ENCODE measurements at regions not wholly inside any gene's neighbourhood (a gene's known extent, or its start where the extent isn't known, plus 50 kb on each side); places are given as distances from the start of the nearest gene placed in this dataset.
"Not testable (repeated sequence)": the region's sequence is repeated elsewhere in the genome, so short reads cannot be mapped to it uniquely, and the experiment has no call there.

GRCh38 chr1:149276496-149276895 lies 173.1 kb upstream of the NBPF9 start:
- H2AFZ ChIP-seq (ENCODE audit: low read length); H3K9ac ChIP-seq (ENCODE audit: insufficient read depth, low read length); H3K79me2 ChIP-seq (ENCODE audit: control insufficient read depth, insufficient read depth, low read length); H3K36me3 ChIP-seq (ENCODE audit: control insufficient read depth, insufficient read depth, low read length); H3K9me3 ChIP-seq (ENCODE audit: control insufficient read depth, insufficient read depth, low read depth, low read length); H3K27me3 ChIP-seq (ENCODE audit: control insufficient read depth, insufficient read depth, low read length); DNase-seq (ENCODE audit: low read depth in 2 of 2); H3K27ac ChIP-seq (ENCODE audit: insufficient read depth, low read length); H4K20me1 ChIP-seq (ENCODE audit: control insufficient read depth, extremely low read depth, insufficient read depth, low read length); H3K4me1 ChIP-seq (ENCODE audit: control insufficient read depth, extremely low read depth, insufficient read depth, low read length); H3K4me2 ChIP-seq (ENCODE audit: extremely low read depth, insufficient read depth, low read length); H3K4me3 ChIP-seq (replicated peaks in 1 of 4; ENCODE audit: control extremely low read depth in 1 of 4, insufficient read depth in 1 of 4, low read depth in 3 of 4, low read length in 4 of 4): not testable (repeated sequence)

GRCh38 chr1:149278156-149278555 lies 174.8 kb upstream of the NBPF9 start:
- not testable (repeated sequence) for H3K9me3 ChIP-seq (ENCODE audit: control insufficient read depth, insufficient read depth, low read depth, low read length); H3K36me3 ChIP-seq (ENCODE audit: control insufficient read depth, insufficient read depth, low read length); H3K27ac ChIP-seq (ENCODE audit: insufficient read depth, low read length); H3K9ac ChIP-seq (ENCODE audit: insufficient read depth, low read length); DNase-seq (ENCODE audit: low read depth in 2 of 2); H3K4me1 ChIP-seq (ENCODE audit: control insufficient read depth, extremely low read depth, insufficient read depth, low read length); H4K20me1 ChIP-seq (ENCODE audit: control insufficient read depth, extremely low read depth, insufficient read depth, low read length); H3K27me3 ChIP-seq (ENCODE audit: control insufficient read depth, insufficient read depth, low read length); H3K4me3 ChIP-seq (replicated peaks in 1 of 4; ENCODE audit: control extremely low read depth in 1 of 4, insufficient read depth in 1 of 4, low read depth in 3 of 4, low read length in 4 of 4); H3K79me2 ChIP-seq (ENCODE audit: control insufficient read depth, insufficient read depth, low read length); H3K4me2 ChIP-seq (ENCODE audit: extremely low read depth, insufficient read depth, low read length); H2AFZ ChIP-seq (ENCODE audit: low read length)

- H3K27me3 ChIP-seq (ENCODE audit: control insufficient read depth, insufficient read depth, low read length); H3K4me2 ChIP-seq (ENCODE audit: extremely low read depth, insufficient read depth, low read length); H3K36me3 ChIP-seq (ENCODE audit: control insufficient read depth, insufficient read depth, low read length); H3K4me3 ChIP-seq (replicated peaks in 1 of 4; ENCODE audit: control extremely low read depth in 1 of 4, insufficient read depth in 1 of 4, low read depth in 3 of 4, low read length in 4 of 4); H3K4me1 ChIP-seq (ENCODE audit: control insufficient read depth, extremely low read depth, insufficient read depth, low read length); H3K9me3 ChIP-seq (ENCODE audit: control insufficient read depth, insufficient read depth, low read depth, low read length); DNase-seq (ENCODE audit: low read depth in 2 of 2); H4K20me1 ChIP-seq (ENCODE audit: control insufficient read depth, extremely low read depth, insufficient read depth, low read length); H2AFZ ChIP-seq (ENCODE audit: low read length); H3K79me2 ChIP-seq (ENCODE audit: control insufficient read depth, insufficient read depth, low read length); H3K9ac ChIP-seq (ENCODE audit: insufficient read depth, low read length); H3K27ac ChIP-seq (ENCODE audit: insufficient read depth, low read length): not testable (repeated sequence)
These were observed 175.7 kb upstream of the NBPF9 start for GRCh38 chr1:149279015-149279414.

GRCh38 chr1:149279512-149279911 lies 176.2 kb upstream of the NBPF9 start:
- H3K9ac ChIP-seq (ENCODE audit: insufficient read depth, low read length), result not testable (repeated sequence)

GRCh38 chr1:149284773-149285172 lies 181.4 kb upstream of the NBPF9 start:
- H3K79me2 ChIP-seq (ENCODE audit: control insufficient read depth, insufficient read depth, low read length); H3K4me3 ChIP-seq (replicated peaks in 1 of 4; ENCODE audit: control extremely low read depth in 1 of 4, insufficient read depth in 1 of 4, low read depth in 3 of 4, low read length in 4 of 4); H3K27ac ChIP-seq (ENCODE audit: insufficient read depth, low read length); H3K9me3 ChIP-seq (ENCODE audit: control insufficient read depth, insufficient read depth, low read depth, low read length); H4K20me1 ChIP-seq (ENCODE audit: control insufficient read depth, extremely low read depth, insufficient read depth, low read length); H3K36me3 ChIP-seq (ENCODE audit: control insufficient read depth, insufficient read depth, low read length); H3K4me1 ChIP-seq (ENCODE audit: control insufficient read depth, extremely low read depth, insufficient read depth, low read length); H3K27me3 ChIP-seq (ENCODE audit: control insufficient read depth, insufficient read depth, low read length); DNase-seq (ENCODE audit: low read depth in 2 of 2); H2AFZ ChIP-seq (ENCODE audit: low read length); H3K9ac ChIP-seq (ENCODE audit: insufficient read depth, low read length); H3K4me2 ChIP-seq (ENCODE audit: extremely low read depth, insufficient read depth, low read length): not testable (repeated sequence)

More at GRCh38 chr1:149279512-149279911, 176.2 kb upstream of the NBPF9 start:
- not testable (repeated sequence) for H3K36me3 ChIP-seq (ENCODE audit: control insufficient read depth, insufficient read depth, low read length); H3K4me1 ChIP-seq (ENCODE audit: control insufficient read depth, extremely low read depth, insufficient read depth, low read length); H3K79me2 ChIP-seq (ENCODE audit: control insufficient read depth, insufficient read depth, low read length); DNase-seq (ENCODE audit: low read depth in 2 of 2); H3K4me3 ChIP-seq (replicated peaks in 1 of 4; ENCODE audit: control extremely low read depth in 1 of 4, insufficient read depth in 1 of 4, low read depth in 3 of 4, low read length in 4 of 4); H4K20me1 ChIP-seq (ENCODE audit: control insufficient read depth, extremely low read depth, insufficient read depth, low read length); H2AFZ ChIP-seq (ENCODE audit: low read length); H3K9me3 ChIP-seq (ENCODE audit: control insufficient read depth, insufficient read depth, low read depth, low read length); H3K27me3 ChIP-seq (ENCODE audit: control insufficient read depth, insufficient read depth, low read length); H3K4me2 ChIP-seq (ENCODE audit: extremely low read depth, insufficient read depth, low read length); H3K27ac ChIP-seq (ENCODE audit: insufficient read depth, low read length)

- not testable (repeated sequence) for H3K27ac ChIP-seq (ENCODE audit: insufficient read depth, low read length); H2AFZ ChIP-seq (ENCODE audit: low read length); DNase-seq (ENCODE audit: low read depth in 2 of 2); H3K9ac ChIP-seq (ENCODE audit: insufficient read depth, low read length); H3K36me3 ChIP-seq (ENCODE audit: control insufficient read depth, insufficient read depth, low read length); H3K27me3 ChIP-seq (ENCODE audit: control insufficient read depth, insufficient read depth, low read length); H3K9me3 ChIP-seq (ENCODE audit: control insufficient read depth, insufficient read depth, low read depth, low read length); H3K79me2 ChIP-seq (ENCODE audit: control insufficient read depth, insufficient read depth, low read length); H3K4me3 ChIP-seq (replicated peaks in 1 of 4; ENCODE audit: control extremely low read depth in 1 of 4, insufficient read depth in 1 of 4, low read depth in 3 of 4, low read length in 4 of 4); H3K4me2 ChIP-seq (ENCODE audit: extremely low read depth, insufficient read depth, low read length); H3K4me1 ChIP-seq (ENCODE audit: control insufficient read depth, extremely low read depth, insufficient read depth, low read length); H4K20me1 ChIP-seq (ENCODE audit: control insufficient read depth, extremely low read depth, insufficient read depth, low read length)
These were observed 181.9 kb upstream of the NBPF9 start for GRCh38 chr1:149285205-149285604.

GRCh38 chr1:149285638-149286037 lies 182.3 kb upstream of the NBPF9 start:
- H3K4me1 ChIP-seq (ENCODE audit: control insufficient read depth, extremely low read depth, insufficient read depth, low read length); H3K9ac ChIP-seq (ENCODE audit: insufficient read depth, low read length); DNase-seq (ENCODE audit: low read depth in 2 of 2); H3K36me3 ChIP-seq (ENCODE audit: control insufficient read depth, insufficient read depth, low read length); H3K27me3 ChIP-seq (ENCODE audit: control insufficient read depth, insufficient read depth, low read length); H2AFZ ChIP-seq (ENCODE audit: low read length); H3K27ac ChIP-seq (ENCODE audit: insufficient read depth, low read length); H3K4me2 ChIP-seq (ENCODE audit: extremely low read depth, insufficient read depth, low read length); H3K79me2 ChIP-seq (ENCODE audit: control insufficient read depth, insufficient read depth, low read length); H3K9me3 ChIP-seq (ENCODE audit: control insufficient read depth, insufficient read depth, low read depth, low read length); H4K20me1 ChIP-seq (ENCODE audit: control insufficient read depth, extremely low read depth, insufficient read depth, low read length): not testable (repeated sequence)
- H3K4me3 ChIP-seq (replicated peaks in 1 of 4; ENCODE audit: control extremely low read depth in 1 of 4, insufficient read depth in 1 of 4, low read depth in 3 of 4, low read length in 4 of 4), result peak overlapping the region in 1 of 4 experiments; percentile 37

Data from fibroblast of lung (primary cell).